Psoas muscle (tissue), 7 donors: ENCODE measurements at regions not wholly inside any gene's neighbourhood (a gene's known extent, or its start where the extent isn't known, plus 50 kb on each side); places are given as distances from the start of the nearest gene placed in this dataset.
A peak's percentile ranks its signal among the peaks of the same experiment; 100 is the strongest.

Source experiments
- ATAC-seq, 4 donors: fragments of 200-7000 bp; cut with Tn5 transposase; one replicate each; pipeline ENCODE4 v1.9.1; 2020; ENCODE audit warnings: moderate library complexity in 3 of 4, mild to moderate bottlenecking in 2 of 4
- DNase-seq, 2 donors: peaks; one replicate each; pipeline ENCODE4 v3.0.0-alpha.2; 2020
- H3K27ac ChIP-seq: fragments of 200-600 bp; one replicate; pipeline ENCODE4 v1.8.0; 2022
- H3K27me3 ChIP-seq, 3 donors: fragments of 200-600 bp in 1 of 3; one replicate each; pipeline versions ENCODE4 v1.6.1 to v1.8.0; 2013 to 2022; ENCODE audit warnings: low read length in 2 of 3, mild to moderate bottlenecking in 2 of 3, moderate library complexity in 1 of 3; ENCODE audit not compliant: insufficient read depth in 3 of 3
- H3K36me3 ChIP-seq, 2 donors: fragments of 200-600 bp in 1 of 2; one replicate each; pipeline versions ENCODE4 v1.6.1 to v1.8.0; 2013 to 2022; ENCODE audit warnings: low read depth in 1 of 2, mild to moderate bottlenecking in 1 of 2, moderate library complexity in 1 of 2; ENCODE audit not compliant: insufficient read depth in 1 of 2
- H3K4me1 ChIP-seq: fragments of 200-600 bp; one replicate; pipeline ENCODE4 v1.8.0; 2022
- H3K4me3 ChIP-seq: fragments of 200-600 bp; one replicate; pipeline ENCODE4 v1.8.0; 2022; ENCODE audit warnings: mild to moderate bottlenecking
- H3K9me3 ChIP-seq: fragments of 200-600 bp; one replicate; pipeline ENCODE4 v1.8.0; 2022
- CTCF ChIP-seq: fragments of 200-600 bp; IDR thresholded peaks from one replicate; pipeline ENCODE4 v1.8.0; 2022; ENCODE audit warnings: antibody characterized with exemption
- WGBS, 3 donors: extraction: QIAGEN DNeasy Blood & Tissue Kit; methylation state at CpG; one replicate each; pipeline versions ENCODE4 v1.1.6 to v1.1.7; 2013; 5-methylcytosine and 5-hydroxymethylcytosine counted together
- intact Hi-C, 2 donors: fragments of 100-400 bp; cut with DNase I; formaldehyde crosslinking; loops; one replicate each; pipeline versions ENCODE4 v1.11.0 to v1.14.2; 2022
- donor health status: healthy with polysubstance abuse.
- donor health status: DM: no; HTN: no; CAD: no; lungs with moderate emphysema.
- donor health status: Bipolar disorder and iron deficiency.
- donor health status: healthy.
- donor health status: DM: yes; HTN: yes; CAD: no.
- donor health status: DM: no; HTN: no; CAD: no.
- donor health status: DM: yes; HTN: yes; CAD: no.

- no peaks in the 10 kb centered on the region for H3K4me1 ChIP-seq
- no peaks in the 10 kb centered on the region for H3K36me3 ChIP-seq
- intact Hi-C loops, result no loop called here
- TF ChIP-seq CTCF, result no peak
- no peak for ATAC-seq
- no peaks in the 10 kb centered on the region for H3K27me3 ChIP-seq
- 40 to 58% (median 41%) methylated on average over 2 to 3 of the region's 3 CpGs for WGBS, 3 donors
- no peak overlapping the region for H3K4me3 ChIP-seq
- H3K27ac ChIP-seq, result no peak overlapping the region
- no peak for DNase-seq
- H3K9me3 ChIP-seq, result no peaks in the 10 kb centered on the region
Observed at GRCh38 chr2:160701822-160702221, 208.2 kb upstream of the RBMS1 start.

- intact Hi-C loops, result no loop called here
- DNase-seq, result no peak
- 67 to 88% (median 87%) methylated on average over 1 of the region's 1 CpG for WGBS, 3 donors
Observed at GRCh38 chr2:160702754-160703153, 209.1 kb upstream of the RBMS1 start.

GRCh38 chr2:160703648-160704585, 210.3 kb upstream of the RBMS1 start:
- no peak overlapping the region for H3K27ac ChIP-seq
- no peaks in the 10 kb centered on the region for H3K27me3 ChIP-seq
- no peaks in the 10 kb centered on the region for H3K36me3 ChIP-seq
- DNase-seq, result peak in 1 of 2 donors; percentile 11
- no peak for ATAC-seq
- no peaks in the 10 kb centered on the region for H3K4me1 ChIP-seq
- TF ChIP-seq CTCF, result no peak
- intact Hi-C loops, result no loop called here
- H3K4me3 ChIP-seq, result no peak overlapping the region
- WGBS, 3 donors, result 34 to 46% (median 45%) methylated on average over 8 of the region's 8 CpGs
- no peaks in the 10 kb centered on the region for H3K9me3 ChIP-seq

More at GRCh38 chr2:160702754-160703153, 209.1 kb upstream of the RBMS1 start:
- no peak for TF ChIP-seq CTCF
- Histone ChIP-seq H3K27ac (no peak overlapping the region), H3K4me1 (no peaks in the 10 kb centered on the region), H3K36me3 (no peaks in the 10 kb centered on the region), H3K4me3 (no peak overlapping the region), H3K9me3 (no peaks in the 10 kb centered on the region), H3K27me3 (no peaks in the 10 kb centered on the region)
- no peak for ATAC-seq

GRCh38 chr2:160715428-160715827, 221.8 kb upstream of the RBMS1 start:
- no peaks in the 10 kb centered on the region for H3K27me3 ChIP-seq
- no peak overlapping the region for H3K4me3 ChIP-seq
- H3K4me1 ChIP-seq, result no peaks in the 10 kb centered on the region
- H3K9me3 ChIP-seq, result peaks cover 5% of the 10 kb centered on the region
- H3K36me3 ChIP-seq, result no peaks in the 10 kb centered on the region
- WGBS, 3 donors, result 91 to 100% (median 94%) methylated on average over 2 of the region's 2 CpGs
- no peak overlapping the region for H3K27ac ChIP-seq
- intact Hi-C loops, result no loop called here
- DNase-seq, result no peak
- TF ChIP-seq CTCF, result no peak
- no peak for ATAC-seq
